Gastrocnemius medialis (tissue), 4 donors: ENCODE measurements at regions not wholly inside any gene's neighbourhood (a gene's known extent, or its start where the extent isn't known, plus 50 kb on each side); places are given as distances from the start of the nearest gene placed in this dataset.

Experiments used
- POLR2A ChIP-seq, 2 donors: fragments of 450-650 bp; IDR thresholded peaks; one replicate each; pipeline ENCODE4 v1.6.1; 2017; ENCODE audit warnings: antibody characterized with exemption in 2 of 2, mild to moderate bottlenecking in 2 of 2, moderate library complexity in 2 of 2
- TF ChIP-seq, protein P1 (sequence below), 5 experiments: fragments of 450-650 bp in 3 of 5; fragments of 200-600 bp in 2 of 5; sonication (generic) in 2 of 5; IDR thresholded peaks in 4 of 5; conservative IDR thresholded peaks in 1 of 5; 1 replicate in 4 of 5; 2 replicates in 1 of 5; pipeline ENCODE4 v1.5.1; 2016 to 2019; ENCODE audit warnings: antibody characterized with exemption in 5 of 5, mild to moderate bottlenecking in 3 of 5, moderate library complexity in 3 of 5

DNA sequence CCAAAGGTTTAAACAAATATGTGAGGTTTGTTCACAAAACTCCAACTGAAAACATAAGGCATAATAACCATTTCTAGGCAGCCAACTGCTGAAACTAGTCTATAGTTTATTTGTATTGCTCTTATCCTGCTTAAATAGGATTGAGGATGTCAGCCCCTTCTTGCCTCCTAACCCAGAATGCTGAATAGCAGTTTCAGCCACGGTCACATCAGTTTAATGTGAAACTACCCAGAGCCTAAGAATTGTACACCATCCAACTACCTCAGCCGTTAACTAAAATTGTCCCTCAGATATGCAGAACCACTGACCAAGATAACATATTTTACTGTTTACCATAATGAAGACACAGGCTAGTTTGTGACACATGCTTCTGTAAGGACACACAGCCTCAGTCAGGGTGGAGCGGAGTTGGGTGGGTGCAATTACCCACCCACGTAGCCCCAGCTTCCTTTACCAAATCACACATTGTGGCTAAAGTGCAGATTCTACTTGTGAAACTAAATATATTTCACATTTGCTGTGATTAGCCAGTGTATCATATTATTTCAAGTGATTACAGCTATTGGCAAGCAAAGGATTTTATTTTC is 259.9 kb downstream of the EFNB2 start:
- TF ChIP-seq, protein P1, sequence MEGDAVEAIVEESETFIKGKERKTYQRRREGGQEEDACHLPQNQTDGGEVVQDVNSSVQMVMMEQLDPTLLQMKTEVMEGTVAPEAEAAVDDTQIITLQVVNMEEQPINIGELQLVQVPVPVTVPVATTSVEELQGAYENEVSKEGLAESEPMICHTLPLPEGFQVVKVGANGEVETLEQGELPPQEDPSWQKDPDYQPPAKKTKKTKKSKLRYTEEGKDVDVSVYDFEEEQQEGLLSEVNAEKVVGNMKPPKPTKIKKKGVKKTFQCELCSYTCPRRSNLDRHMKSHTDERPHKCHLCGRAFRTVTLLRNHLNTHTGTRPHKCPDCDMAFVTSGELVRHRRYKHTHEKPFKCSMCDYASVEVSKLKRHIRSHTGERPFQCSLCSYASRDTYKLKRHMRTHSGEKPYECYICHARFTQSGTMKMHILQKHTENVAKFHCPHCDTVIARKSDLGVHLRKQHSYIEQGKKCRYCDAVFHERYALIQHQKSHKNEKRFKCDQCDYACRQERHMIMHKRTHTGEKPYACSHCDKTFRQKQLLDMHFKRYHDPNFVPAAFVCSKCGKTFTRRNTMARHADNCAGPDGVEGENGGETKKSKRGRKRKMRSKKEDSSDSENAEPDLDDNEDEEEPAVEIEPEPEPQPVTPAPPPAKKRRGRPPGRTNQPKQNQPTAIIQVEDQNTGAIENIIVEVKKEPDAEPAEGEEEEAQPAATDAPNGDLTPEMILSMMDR (IDR thresholded peaks at IDR 0.05 in 4 of 5, conservative IDR thresholded peaks at IDR 0.05 in 1 of 5) = no peak
- TF ChIP-seq POLR2A (IDR thresholded peaks at IDR 0.05) = no peak
